IPS-NIHi7 (cell line): ENCODE measurements at regions not wholly inside any gene's neighbourhood (a gene's known extent, or its start where the extent isn't known, plus 50 kb on each side); places are given as distances from the start of the nearest gene placed in this dataset.
"Not testable (repeated sequence)": the region's sequence is repeated elsewhere in the genome, so short reads cannot be mapped to it uniquely, and the experiment has no call there.

Source experiments
- DNase-seq: peaks from one replicate; pipeline ENCODE4 v3.0.0; 2012; ENCODE audit warnings: mixed read lengths; ENCODE audit errors: extremely low spot score

- DNase-seq, result no peak
These were observed 123.2 kb upstream of the CACNA2D1 start for GRCh38 chr7:82566752-82567151.

GRCh38 chr7:82562716-82563404 is 119.3 kb upstream of the CACNA2D1 start:
- no peak for DNase-seq

- DNase-seq, result peak; percentile 31
These were observed 115.7 kb upstream of the CACNA2D1 start for GRCh38 chr7:82559193-82559805.

GRCh38 chr7:82549616-82550285 is 106.2 kb upstream of the CACNA2D1 start:
- DNase-seq, result no peak

GRCh38 chr7:82548141-82548688 is 104.6 kb upstream of the CACNA2D1 start:
- DNase-seq, result no peak

- no peak for DNase-seq
These were observed 99.1 kb upstream of the CACNA2D1 start for GRCh38 chr7:82542665-82543064.

GRCh38 chr7:82539969-82540368 is 96.4 kb upstream of the CACNA2D1 start:
- no peak for DNase-seq

- DNase-seq, result no peak
These were observed 91.1 kb upstream of the CACNA2D1 start for GRCh38 chr7:82534684-82535083.

- peak; percentile 14 for DNase-seq
These were observed 86.8 kb upstream of the CACNA2D1 start for GRCh38 chr7:82530361-82530760.

GRCh38 chr7:82528577-82529310 is 85.2 kb upstream of the CACNA2D1 start:
- no peak for DNase-seq

- no peak for DNase-seq
These were observed 84.3 kb upstream of the CACNA2D1 start for GRCh38 chr7:82527851-82528250.

GRCh38 chr7:82521906-82522445 is 78.4 kb upstream of the CACNA2D1 start:
- DNase-seq, result no peak

- DNase-seq, result no peak
These were observed 73.5 kb upstream of the CACNA2D1 start for GRCh38 chr7:82517050-82517449.

- no peak for DNase-seq
These were observed 68.0 kb upstream of the CACNA2D1 start for GRCh38 chr7:82511542-82511941.

- DNase-seq, result peak; percentile 41
These were observed 64.5 kb upstream of the CACNA2D1 start for GRCh38 chr7:82507976-82508677.

- peak; percentile 10 for DNase-seq
These were observed 63.9 kb upstream of the CACNA2D1 start for GRCh38 chr7:82507365-82507975.

GRCh38 chr7:82506702-82507101 is 63.1 kb upstream of the CACNA2D1 start:
- peak; percentile 14 for DNase-seq

- DNase-seq, result peak; percentile 14
These were observed 62.6 kb upstream of the CACNA2D1 start for GRCh38 chr7:82506208-82506607.

GRCh38 chr7:82501346-82501745 is 57.8 kb upstream of the CACNA2D1 start:
- no peak for DNase-seq

- DNase-seq, result not testable (repeated sequence)
These were observed 56.0 kb upstream of the CACNA2D1 start for GRCh38 chr7:82499546-82499945.

GRCh38 chr7:82494420-82494819 is 50.8 kb upstream of the CACNA2D1 start:
- DNase-seq, result no peak
